Hindlimb muscle (tissue), 1 donor: ENCODE measurements at regions not wholly inside any gene's neighbourhood (a gene's known extent, or its start where the extent isn't known, plus 50 kb on each side); places are given as distances from the start of the nearest gene placed in this dataset.
"Not testable (repeated sequence)": the region's sequence is repeated elsewhere in the genome, so short reads cannot be mapped to it uniquely, and the experiment has no call there.

ENCODE experiments used
- DNase-seq: peaks from one replicate; pipeline ENCODE4 v3.0.0-alpha.2; 2013

GRCh38 chr11:24406980-24407379 lies 89.9 kb upstream of the LUZP2 start:
- no peak for DNase-seq

GRCh38 chr11:24407733-24408132 lies 89.1 kb upstream of the LUZP2 start:
- DNase-seq: no peak

GRCh38 chr11:24408202-24408601 lies 88.7 kb upstream of the LUZP2 start:
- no peak for DNase-seq

- no peak for DNase-seq
Observed at GRCh38 chr11:24411791-24412190, 85.1 kb upstream of the LUZP2 start.

GRCh38 chr11:24412722-24413121 lies 84.1 kb upstream of the LUZP2 start:
- no peak for DNase-seq

GRCh38 chr11:24413391-24413790 lies 83.5 kb upstream of the LUZP2 start:
- DNase-seq: no peak

GRCh38 chr11:24415955-24416636 lies 80.8 kb upstream of the LUZP2 start:
- DNase-seq: not testable (repeated sequence)

GRCh38 chr11:24421766-24422165 lies 75.1 kb upstream of the LUZP2 start:
- DNase-seq: no peak

GRCh38 chr11:24422376-24422775 lies 74.5 kb upstream of the LUZP2 start:
- no peak for DNase-seq

GRCh38 chr11:24437123-24437522 lies 59.7 kb upstream of the LUZP2 start:
- no peak for DNase-seq
